DMS53 treated with DMSO at 0.1 percent for 48 hours (cell line): ENCODE measurements at regions not wholly inside any gene's neighbourhood (a gene's known extent, or its start where the extent isn't known, plus 50 kb on each side); places are given as distances from the start of the nearest gene placed in this dataset.

ENCODE experiments used
- DNase-seq: peaks from one replicate; lab custom pipeline; 2025; ENCODE audit not compliant: unreplicated experiment; lab: John Stamatoyannopoulos, UW

GRCh38 chr5:111914966-111915636 is 158.1 kb upstream of the NREP start:
- no peak for DNase-seq

GRCh38 chr5:111902436-111902835 is 145.4 kb upstream of the NREP start:
- DNase-seq, result no peak

GRCh38 chr5:111901296-111901695 is 144.3 kb upstream of the NREP start:
- DNase-seq, result no peak

- no peak for DNase-seq
Measured at GRCh38 chr5:111892949-111893348, 136.0 kb upstream of the NREP start.

GRCh38 chr5:111887706-111888105 is 130.7 kb upstream of the NREP start:
- no peak for DNase-seq

GRCh38 chr5:111869681-111870080 is 112.7 kb upstream of the NREP start:
- no peak for DNase-seq

- no peak for DNase-seq
Measured at GRCh38 chr5:111865356-111865755, 108.4 kb upstream of the NREP start.

- no peak for DNase-seq
Measured at GRCh38 chr5:111863801-111864200, 106.8 kb upstream of the NREP start.

GRCh38 chr5:111859533-111860270 is 102.7 kb upstream of the NREP start:
- no peak for DNase-seq

GRCh38 chr5:111859031-111859430 is 102.0 kb upstream of the NREP start:
- no peak for DNase-seq

GRCh38 chr5:111857623-111858022 is 100.6 kb upstream of the NREP start:
- no peak for DNase-seq

GRCh38 chr5:111856876-111857466 is 100.0 kb upstream of the NREP start:
- DNase-seq, result no peak

- no peak for DNase-seq
Measured at GRCh38 chr5:111855356-111855755, 98.4 kb upstream of the NREP start.

GRCh38 chr5:111854186-111854585 is 97.2 kb upstream of the NREP start:
- no peak for DNase-seq

- DNase-seq, result no peak
Measured at GRCh38 chr5:111853748-111854147, 96.8 kb upstream of the NREP start.

GRCh38 chr5:111851631-111852548 is 94.9 kb upstream of the NREP start:
- no peak for DNase-seq

- no peak for DNase-seq
Measured at GRCh38 chr5:111848476-111848875, 91.5 kb upstream of the NREP start.

GRCh38 chr5:111847052-111847925 is 90.3 kb upstream of the NREP start:
- no peak for DNase-seq

- DNase-seq, result no peak
Measured at GRCh38 chr5:111840036-111840674, 83.2 kb upstream of the NREP start.

GRCh38 chr5:111839438-111839837 is 82.4 kb upstream of the NREP start:
- DNase-seq, result no peak
